GM12875 (cell line): ENCODE measurements at regions not wholly inside any gene's neighbourhood (a gene's known extent, or its start where the extent isn't known, plus 50 kb on each side); places are given as distances from the start of the nearest gene placed in this dataset.
A peak's percentile ranks its signal among the peaks of the same experiment; 100 is the strongest.

ENCODE experiments used
- H3K4me3 ChIP-seq: one replicate; pipeline ENCODE4 v1.5.1; 2011; ENCODE audit warnings: low read depth, low read length, control low read depth
- TF ChIP-seq, protein P1 (sequence below): IDR thresholded peaks from 2 replicates; pipeline ENCODE4 v1.5.1; 2011; ENCODE audit warnings: low read depth, mild to moderate bottlenecking, control low read depth, inconsistent platforms, low read length, moderate library complexity, borderline replicate concordance; ENCODE audit not compliant: insufficient read depth

DNA sequence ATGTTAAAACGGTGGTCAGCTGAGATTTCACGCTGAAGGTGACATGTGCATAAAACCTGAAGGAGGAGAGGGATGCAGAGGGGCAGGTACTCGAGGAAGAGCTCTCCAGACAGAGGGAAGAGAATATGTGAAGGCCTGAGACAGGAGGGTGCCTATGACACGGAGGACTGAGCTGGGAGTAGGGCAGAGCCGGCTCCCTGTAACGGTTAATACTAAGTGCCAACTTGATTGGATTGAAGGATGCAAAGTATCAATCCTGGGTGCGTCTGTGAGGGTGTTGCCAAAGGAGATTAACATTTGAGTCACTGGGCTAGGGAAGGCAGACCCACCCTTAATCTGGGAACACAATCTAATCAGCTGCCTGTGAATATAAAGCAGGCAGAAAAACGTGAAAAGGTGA lies 136.2 kb upstream of the SYT6 start:
- no peak overlapping the region for H3K4me3 ChIP-seq
- TF ChIP-seq, protein P1, sequence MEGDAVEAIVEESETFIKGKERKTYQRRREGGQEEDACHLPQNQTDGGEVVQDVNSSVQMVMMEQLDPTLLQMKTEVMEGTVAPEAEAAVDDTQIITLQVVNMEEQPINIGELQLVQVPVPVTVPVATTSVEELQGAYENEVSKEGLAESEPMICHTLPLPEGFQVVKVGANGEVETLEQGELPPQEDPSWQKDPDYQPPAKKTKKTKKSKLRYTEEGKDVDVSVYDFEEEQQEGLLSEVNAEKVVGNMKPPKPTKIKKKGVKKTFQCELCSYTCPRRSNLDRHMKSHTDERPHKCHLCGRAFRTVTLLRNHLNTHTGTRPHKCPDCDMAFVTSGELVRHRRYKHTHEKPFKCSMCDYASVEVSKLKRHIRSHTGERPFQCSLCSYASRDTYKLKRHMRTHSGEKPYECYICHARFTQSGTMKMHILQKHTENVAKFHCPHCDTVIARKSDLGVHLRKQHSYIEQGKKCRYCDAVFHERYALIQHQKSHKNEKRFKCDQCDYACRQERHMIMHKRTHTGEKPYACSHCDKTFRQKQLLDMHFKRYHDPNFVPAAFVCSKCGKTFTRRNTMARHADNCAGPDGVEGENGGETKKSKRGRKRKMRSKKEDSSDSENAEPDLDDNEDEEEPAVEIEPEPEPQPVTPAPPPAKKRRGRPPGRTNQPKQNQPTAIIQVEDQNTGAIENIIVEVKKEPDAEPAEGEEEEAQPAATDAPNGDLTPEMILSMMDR: no peak

DNA sequence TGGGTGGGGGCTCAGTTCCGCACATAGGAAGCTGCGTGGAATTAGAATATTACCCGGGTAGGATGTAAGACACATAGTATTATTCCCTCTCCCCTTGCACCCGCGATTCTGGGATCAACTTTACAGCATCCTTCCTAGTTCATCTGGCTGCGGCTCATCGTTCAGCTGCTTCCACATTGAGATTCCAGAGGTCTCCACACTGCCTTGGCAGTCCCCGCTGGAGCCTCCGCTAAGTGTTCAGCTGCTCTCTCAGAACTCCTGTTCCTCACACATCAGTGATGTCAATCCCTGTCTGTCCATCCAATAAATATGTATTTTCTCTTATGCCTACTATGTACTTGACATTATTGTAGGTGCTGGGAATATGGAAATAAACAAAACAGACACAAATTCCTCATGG lies 135.6 kb upstream of the SYT6 start:
- H3K4me3 ChIP-seq: no peak overlapping the region
- TF ChIP-seq, protein P1: no peak

DNA sequence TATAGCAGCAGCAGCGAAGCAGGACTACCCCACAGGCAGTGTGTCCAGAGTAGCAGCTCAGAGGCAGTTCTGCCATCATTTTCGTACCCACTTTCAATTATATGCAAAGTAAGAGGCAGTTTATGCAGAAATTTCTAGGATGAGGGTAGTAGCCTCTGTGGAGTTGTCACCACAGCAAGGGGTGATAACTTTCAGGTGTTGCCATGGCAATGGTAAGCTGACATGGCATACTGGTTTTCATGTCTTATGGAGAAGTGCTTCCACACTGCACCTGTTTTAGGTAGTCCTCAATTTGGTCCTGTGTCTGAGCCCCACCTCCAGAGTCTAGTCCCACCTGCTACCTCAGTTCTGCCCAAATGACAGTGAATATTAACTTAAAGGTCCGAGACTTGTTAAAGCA lies 133.3 kb upstream of the SYT6 start:
- no peak overlapping the region for H3K4me3 ChIP-seq
- TF ChIP-seq, protein P1: no peak

DNA sequence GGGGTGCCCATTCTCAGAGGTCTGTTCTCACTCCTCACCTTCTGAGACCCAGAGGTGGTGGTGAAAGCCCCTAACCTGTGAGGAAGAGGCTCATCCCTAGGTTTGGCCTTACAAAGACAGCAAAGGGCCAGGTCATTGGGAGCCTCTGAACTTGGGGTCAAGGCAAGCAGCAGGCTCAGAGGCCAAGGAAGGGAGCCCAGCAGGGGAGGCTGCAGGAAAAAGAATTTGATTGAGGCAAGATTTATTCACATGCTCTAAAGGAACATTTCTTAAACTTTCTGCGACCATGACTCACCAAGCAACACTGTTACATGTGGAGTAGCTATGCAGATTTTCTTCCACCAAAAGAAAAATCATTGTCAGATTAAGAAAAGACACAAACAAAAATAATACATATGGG lies 132.5 kb upstream of the SYT6 start:
- no peak overlapping the region for H3K4me3 ChIP-seq
- TF ChIP-seq, protein P1: no peak

DNA sequence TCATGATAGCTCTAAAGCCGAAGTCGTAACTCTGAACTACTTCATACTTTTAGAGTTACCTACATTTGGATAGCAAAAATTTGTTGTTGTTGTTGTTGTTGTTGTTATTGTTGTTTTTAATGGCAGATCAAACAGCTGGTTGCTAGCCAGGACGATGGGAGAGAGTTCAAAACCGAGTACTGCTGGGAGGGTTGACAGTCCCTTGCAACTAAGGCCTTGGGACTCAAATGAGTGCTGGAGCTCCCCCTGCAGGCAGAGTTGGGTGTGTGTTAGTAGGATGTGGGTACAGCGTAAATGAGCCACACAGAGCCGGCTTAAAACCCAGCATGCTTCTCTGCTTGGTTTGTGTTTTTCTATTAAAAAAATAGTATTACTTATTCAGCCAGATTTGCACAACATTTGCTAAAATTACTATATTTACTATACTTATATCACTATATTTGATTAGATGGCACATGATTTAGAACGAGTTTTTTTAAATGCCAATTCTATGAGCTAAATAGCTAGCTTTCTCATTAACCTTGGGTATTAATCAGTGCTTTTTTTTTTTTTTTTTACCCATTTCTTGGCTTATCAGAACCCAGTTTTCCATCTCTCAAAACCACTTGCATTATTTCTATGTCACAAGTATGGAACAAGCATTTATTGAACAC lies 129.2 kb upstream of the SYT6 start:
- TF ChIP-seq, protein P1: peak; percentile 90
- H3K4me3 ChIP-seq: no peak overlapping the region

DNA sequence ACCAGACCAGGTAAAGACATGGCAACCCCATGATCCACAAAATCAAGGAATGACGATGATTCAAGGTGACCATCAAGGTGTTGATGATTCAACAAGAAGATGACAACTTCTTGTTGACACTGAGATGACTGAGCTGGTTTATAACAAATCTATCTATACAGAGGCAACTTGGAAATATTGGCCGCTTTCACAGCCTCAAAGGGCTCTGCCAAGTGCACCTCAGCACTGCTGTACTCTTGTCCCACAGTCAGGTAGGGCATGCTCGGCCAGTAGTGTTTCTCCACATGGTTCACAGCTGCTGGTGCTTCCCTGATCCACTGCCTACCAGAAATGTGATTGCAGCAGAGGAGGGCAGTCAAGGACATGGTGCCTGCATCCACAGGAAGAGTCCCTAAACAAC lies 125.2 kb upstream of the SYT6 start:
- no peak overlapping the region for H3K4me3 ChIP-seq
- TF ChIP-seq, protein P1: no peak

DNA sequence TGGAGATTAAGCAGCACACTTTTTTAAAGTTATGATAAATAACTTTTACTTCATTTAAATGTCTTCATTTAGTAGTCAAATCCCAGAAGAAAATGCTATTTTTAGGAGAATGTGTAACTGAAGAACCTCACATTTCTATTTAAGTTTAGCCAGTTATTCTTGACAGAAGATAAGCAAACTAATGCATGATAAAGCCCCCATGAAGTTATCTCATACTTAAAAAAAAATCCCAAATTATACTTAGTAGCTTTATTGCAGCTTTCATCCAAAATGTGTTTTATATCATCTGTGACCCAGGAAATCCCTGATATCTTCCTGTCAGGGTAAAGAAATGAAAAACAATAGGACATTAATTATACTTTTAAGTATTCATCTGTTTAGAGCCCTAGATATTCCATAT lies 124.8 kb upstream of the SYT6 start:
- H3K4me3 ChIP-seq: no peak overlapping the region
- TF ChIP-seq, protein P1: no peak
